GM12875 (cell line): ENCODE measurements at regions not wholly inside any gene's neighbourhood (a gene's known extent, or its start where the extent isn't known, plus 50 kb on each side); places are given as distances from the start of the nearest gene placed in this dataset.

Source experiments
- H3K4me3 ChIP-seq: one replicate; pipeline ENCODE4 v1.5.1; 2011; ENCODE audit warnings: low read depth, low read length, control low read depth
- CTCF ChIP-seq: IDR thresholded peaks from 2 replicates; pipeline ENCODE4 v1.5.1; 2011; ENCODE audit warnings: low read depth, mild to moderate bottlenecking, control low read depth, inconsistent platforms, low read length, moderate library complexity, borderline replicate concordance; ENCODE audit not compliant: insufficient read depth

- H3K4me3 ChIP-seq: no peak overlapping the region
- no peak for TF ChIP-seq CTCF
Measured at GRCh38 chrX:33465137-33465536, 253.8 kb upstream of the DMD start.

GRCh38 chrX:33457102-33457501, 245.8 kb upstream of the DMD start:
- H3K4me3 ChIP-seq: no peak overlapping the region
- no peak for TF ChIP-seq CTCF

GRCh38 chrX:33447285-33447684, 235.9 kb upstream of the DMD start:
- no peak for TF ChIP-seq CTCF
- H3K4me3 ChIP-seq: no peak overlapping the region

- TF ChIP-seq CTCF: peak; percentile 80
- no peak overlapping the region for H3K4me3 ChIP-seq
Measured at GRCh38 chrX:33434256-33435092, 223.1 kb upstream of the DMD start.

GRCh38 chrX:33416273-33416805, 205.0 kb upstream of the DMD start:
- TF ChIP-seq CTCF: no peak

GRCh38 chrX:33415459-33415858, 204.1 kb upstream of the DMD start:
- no peak for TF ChIP-seq CTCF
- no peak overlapping the region for H3K4me3 ChIP-seq

More at GRCh38 chrX:33416273-33416805, 205.0 kb upstream of the DMD start:
- no peak overlapping the region for H3K4me3 ChIP-seq

GRCh38 chrX:33385546-33385945, 174.2 kb upstream of the DMD start:
- no peak for TF ChIP-seq CTCF
- H3K4me3 ChIP-seq: no peak overlapping the region
